ENCODE measurements at regions not wholly inside any gene's neighbourhood (a gene's known extent, or its start where the extent isn't known, plus 50 kb on each side); places are given as distances from the start of the nearest gene placed in this dataset.

GRCh38 chr11:16605389-16605893 lies 133.0 kb upstream of the C11orf58 start:
- TF ChIP-seq TEAD4 (IDR thresholded peaks at IDR 0.05) (no peak), REST (IDR thresholded peaks at IDR 0.05; ENCODE audit: low read depth) (no peak), FOXM1 (IDR thresholded peaks at IDR 0.05; ENCODE audit: borderline replicate concordance, low read depth) (no peak), CEBPB (IDR thresholded peaks at IDR 0.05) (no peak), TAF1 (IDR thresholded peaks at IDR 0.05; ENCODE audit: low read depth) (no peak)

Data from Ishikawa (cell line).